Heart left ventricle (tissue), 16 donors: ENCODE measurements at regions not wholly inside any gene's neighbourhood (a gene's known extent, or its start where the extent isn't known, plus 50 kb on each side); places are given as distances from the start of the nearest gene placed in this dataset.
A peak's percentile ranks its signal among the peaks of the same experiment; 100 is the strongest.
"Not testable (repeated sequence)": the region's sequence is repeated elsewhere in the genome, so short reads cannot be mapped to it uniquely, and the experiment has no call there.

Source experiments
- ATAC-seq, 4 donors: fragments of 200-7000 bp; cut with Tn5 transposase; one replicate each; pipeline ENCODE4 v1.9.1; 2020 to 2022; ENCODE audit warnings: moderate library complexity in 4 of 4, mild to moderate bottlenecking in 3 of 4, moderate number of reproducible peaks in 1 of 4
- DNase-seq, 5 donors: peaks; one replicate each; pipeline ENCODE4 v3.0.0-alpha.2; 2020
- H3K27ac ChIP-seq, 12 donors: fragments of 200-600 bp; sonication (generic) in 4 of 12; one replicate each; pipeline versions ENCODE4 v1.5.0 to v1.8.0; 2016 to 2022; ENCODE audit warnings: mild to moderate bottlenecking in 2 of 12
- H3K27me3 ChIP-seq, 9 donors: fragments of 200-600 bp; sonication (generic) in 2 of 9; one replicate each; pipeline versions ENCODE4 v1.5.1 to v1.8.0; 2016 to 2022; ENCODE audit warnings: mild to moderate bottlenecking in 3 of 9
- H3K36me3 ChIP-seq, 9 donors: fragments of 200-600 bp; sonication (generic) in 2 of 9; one replicate each; pipeline versions ENCODE4 v1.5.0 to v1.8.0; 2018 to 2022; ENCODE audit warnings: mild to moderate bottlenecking in 2 of 9
- H3K4me1 ChIP-seq, 12 donors: fragments of 200-600 bp; sonication (generic) in 4 of 12; one replicate each; pipeline versions ENCODE4 v1.5.0 to v1.8.0; 2016 to 2022; ENCODE audit warnings: mild to moderate bottlenecking in 3 of 12
- H3K4me3 ChIP-seq, 12 donors: fragments of 200-600 bp; sonication (generic) in 4 of 12; one replicate each; pipeline versions ENCODE4 v1.5.0 to v1.8.0; 2017 to 2022; ENCODE audit warnings: mild to moderate bottlenecking in 9 of 12, moderate library complexity in 4 of 12
- H3K9me3 ChIP-seq, 12 donors: fragments of 200-600 bp; sonication (generic) in 4 of 12; one replicate each; pipeline versions ENCODE4 v1.5.0 to v1.8.0; 2016 to 2022; ENCODE audit warnings: mild to moderate bottlenecking in 1 of 12
- CTCF ChIP-seq, 12 donors: fragments of 200-600 bp; sonication (generic) in 4 of 12; IDR thresholded peaks; one replicate each; pipeline versions ENCODE4 v1.5.0 to v1.8.0; 2018 to 2022; ENCODE audit warnings: antibody characterized with exemption in 12 of 12, mild to moderate bottlenecking in 5 of 12
- POLR2A ChIP-seq, 2 donors: fragments of 450-650 bp; IDR thresholded peaks; one replicate each; pipeline ENCODE4 v1.6.1; 2017; ENCODE audit warnings: antibody characterized with exemption in 2 of 2, mild to moderate bottlenecking in 2 of 2, moderate library complexity in 2 of 2
- WGBS, 4 donors: extraction: QIAGEN DNeasy Blood & Tissue Kit in 2 of 4; methylation state at CpG; one replicate each; pipeline versions ENCODE4 v1.1.5 to v1.1.7; 2013 to 2018; 5-methylcytosine and 5-hydroxymethylcytosine counted together
- intact Hi-C, 10 donors: fragments of 100-400 bp; cut with DNase I; formaldehyde crosslinking; loops; one replicate each; pipeline versions ENCODE4 v1.11.1 to v1.14.2; 2022
- donor health status: ischemic (EF 13 %, LVEDD 7.1; RV severe dilation, severe dysfunction).
- donor health status: healthy with polysubstance abuse.
- donor health status: DM: no; HTN: yes; CAD: no.
- donor health status: DM: no; HTN: no; CAD: no.
- donor health status: ischemic (EF 25% LVEDD 6.9; RV normal size, moderate dysfunction).
- donor health status: ischemic (EF 25% LVEDD 5.7; RV mildly dilated, moderate dysfunction).
- donor health status: healthy.
- donor health status: DM: yes; HTN: yes; CAD: no.
- donor health status: ischemic (EF 35%, LVEDD 5.7; RV mildly dilated, moderate dysfunction).
- donor health status: nonischemic (EF 11% LVEDD 7.7; RV severe dilation, severe dysfunction).
- donor health status: DM: yes; HTN: yes; CAD: no.
- donor health status: PGD.
- donor health status: ischemic (EF 29% LVEDD 5.4; RV normal size, mild dysfunction).
- donor health status: nonischemic (EF 23%, LVEDD 6.1; RV moderate dilation, normal function).

GRCh38 chr12:87196321-87196720 is 832.9 kb downstream of the C12orf50 start:
- no peak overlapping the region for H3K27ac ChIP-seq
- H3K36me3 ChIP-seq = no peaks in the 10 kb centered on the region
- intact Hi-C loops = no loop called here
- ATAC-seq (no peak), DNase-seq (no peak)
- TF ChIP-seq POLR2A (IDR thresholded peaks at IDR 0.05) (no peak), CTCF (IDR thresholded peaks at IDR 0.05) (no peak)
- H3K4me1 ChIP-seq = no peaks in the 10 kb centered on the region
- WGBS, 4 donors = 48 to 68% (median 60%) methylated on average over 2 of the region's 2 CpGs
- no peaks in the 10 kb centered on the region for H3K27me3 ChIP-seq
- H3K9me3 ChIP-seq = no peaks in the 10 kb centered on the region
- no peak overlapping the region for H3K4me3 ChIP-seq

- intact Hi-C loops, H3K4me3 ChIP-seq, H3K27me3 ChIP-seq, DNase-seq, H3K27ac ChIP-seq, H3K36me3 ChIP-seq, ATAC-seq, H3K4me1 ChIP-seq, H3K9me3 ChIP-seq: not testable (repeated sequence)
Observed at GRCh38 chr12:87194389-87194788, 834.8 kb downstream of the C12orf50 start.

GRCh38 chr12:87185367-87185766 is 843.8 kb downstream of the C12orf50 start:
- no peak for DNase-seq
- Histone ChIP-seq H3K36me3 (no peaks in the 10 kb centered on the region), H3K27ac (no peak overlapping the region), H3K4me1 (no peaks in the 10 kb centered on the region), H3K27me3 (no peaks in the 10 kb centered on the region), H3K4me3 (no peak overlapping the region), H3K9me3 (no peaks in the 10 kb centered on the region)
- no peak for ATAC-seq
- TF ChIP-seq POLR2A (IDR thresholded peaks at IDR 0.05) (no peak), CTCF (IDR thresholded peaks at IDR 0.05) (no peak)
- 80 to 84% (median 83%) methylated on average over 5 of the region's 5 CpGs for WGBS, 4 donors
- intact Hi-C loops = no loop called here

- no peaks in the 10 kb centered on the region for H3K9me3 ChIP-seq
- no peaks in the 10 kb centered on the region for H3K27me3 ChIP-seq
- no peak overlapping the region for H3K4me3 ChIP-seq
- TF ChIP-seq POLR2A (IDR thresholded peaks at IDR 0.05) (no peak), CTCF (IDR thresholded peaks at IDR 0.05) (no peak)
- no peaks in the 10 kb centered on the region for H3K36me3 ChIP-seq
- H3K4me1 ChIP-seq = no peaks in the 10 kb centered on the region
- ATAC-seq (no peak), DNase-seq (no peak)
- intact Hi-C loops = no loop called here
- WGBS, 4 donors = 80 to 84% (median 83%) methylated on average over 5 of the region's 5 CpGs
- no peak overlapping the region for H3K27ac ChIP-seq
Observed at GRCh38 chr12:87182696-87183233, 846.4 kb downstream of the C12orf50 start.

GRCh38 chr12:87171356-87171755 is 857.8 kb downstream of the C12orf50 start:
- intact Hi-C loops = no loop called here
- no peak overlapping the region for H3K27ac ChIP-seq
- DNase-seq (peak in 1 of 5 donors; percentile 28), ATAC-seq (no peak)
- H3K36me3 ChIP-seq = no peaks in the 10 kb centered on the region
- no peaks in the 10 kb centered on the region for H3K4me1 ChIP-seq
- WGBS, 4 donors = 90 to 95% (median 92%) methylated on average over 16 of the region's 16 CpGs
- H3K4me3 ChIP-seq = no peak overlapping the region
- H3K27me3 ChIP-seq = no peaks in the 10 kb centered on the region
- TF ChIP-seq CTCF (IDR thresholded peaks at IDR 0.05) = no peak
- TF ChIP-seq POLR2A (IDR thresholded peaks at IDR 0.05) = no peak
- H3K9me3 ChIP-seq = peaks cover 0 to 6% (median 0%) of the 10 kb centered on the region in 12 donors
